Activated CD4-positive, alpha-beta memory T cell treated with anti-CD3 and anti-CD28 coated beads, Interleukin-2, amount 10 ng/mL, durations not matched to agents 7 days and 5 days (primary cell): ENCODE measurements at regions not wholly inside any gene's neighbourhood (a gene's known extent, or its start where the extent isn't known, plus 50 kb on each side); places are given as distances from the start of the nearest gene placed in this dataset.

Experiments used
- CTCF ChIA-PET: fragments of 350-600 bp; sonication (Branson Sonifier 250); formaldehyde crosslinking; loops from one replicate; lab custom pipeline; 2021; ENCODE audit warnings: antibody characterized with exemption, inconsistent platforms; lab: Charles Lee
- POLR2A ChIA-PET: fragments of 350-600 bp; sonication (Branson Sonifier 250); formaldehyde crosslinking; loops from one replicate; lab custom pipeline; 2021; ENCODE audit warnings: antibody characterized with exemption; lab: Charles Lee
- DNase-seq: peaks from one replicate; pipeline ENCODE4 v3.0.0-alpha.2; 2020
- H3K27ac Mint-ChIP-seq: one replicate; pipeline ENCODE4 v1.8.0; 2021; ENCODE audit warnings: mild to moderate bottlenecking, mixed read lengths
- H3K27me3 Mint-ChIP-seq: one replicate; pipeline ENCODE4 v1.8.0; 2021; ENCODE audit warnings: mixed read lengths
- H3K36me3 Mint-ChIP-seq: one replicate; pipeline ENCODE4 v1.8.0; 2021; ENCODE audit warnings: low read depth, mixed read lengths
- H3K4me1 Mint-ChIP-seq: one replicate; pipeline ENCODE4 v1.8.0; 2021; ENCODE audit warnings: mixed read lengths
- H3K4me3 Mint-ChIP-seq: one replicate; pipeline ENCODE4 v1.8.0; 2021; ENCODE audit warnings: mild to moderate bottlenecking, mixed read lengths
- H3K9me3 Mint-ChIP-seq: one replicate; pipeline ENCODE4 v1.8.0; 2021; ENCODE audit warnings: mixed read lengths

GRCh38 chr3:162134571-162134970, 638.0 kb downstream of the OTOL1 start:
- Mint-ChIP-seq H3K27ac (no peak overlapping the region), H3K27me3 (no peaks in the 10 kb centered on the region), H3K9me3 (peaks cover 2% of the 10 kb centered on the region), H3K4me3 (no peak overlapping the region), H3K36me3 (no peaks in the 10 kb centered on the region), H3K4me1 (no peaks in the 10 kb centered on the region)
- ChIA-PET POLR2A (no interaction called here), CTCF (no interaction called here)
- no peak for DNase-seq

- ChIA-PET CTCF (no interaction called here), POLR2A (no interaction called here)
- Mint-ChIP-seq H3K27ac (no peak overlapping the region), H3K4me3 (no peak overlapping the region), H3K4me1 (no peaks in the 10 kb centered on the region), H3K9me3 (peaks cover 2% of the 10 kb centered on the region), H3K27me3 (no peaks in the 10 kb centered on the region), H3K36me3 (no peaks in the 10 kb centered on the region)
- no peak for DNase-seq
These were observed 639.5 kb downstream of the OTOL1 start for GRCh38 chr3:162136136-162136535.

- CTCF ChIA-PET = no interaction called here
- DNase-seq = no peak
These were observed 641.9 kb downstream of the OTOL1 start for GRCh38 chr3:162138509-162138908.

GRCh38 chr3:162139841-162140240, 643.2 kb downstream of the OTOL1 start:
- peaks cover 5% of the 10 kb centered on the region for H3K9me3 Mint-ChIP-seq
- H3K27ac Mint-ChIP-seq = no peak overlapping the region
- no peak overlapping the region for H3K4me3 Mint-ChIP-seq
- H3K27me3 Mint-ChIP-seq = no peaks in the 10 kb centered on the region
- H3K4me1 Mint-ChIP-seq = no peaks in the 10 kb centered on the region
- CTCF ChIA-PET = no interaction called here
- no peak for DNase-seq
- POLR2A ChIA-PET = no interaction called here
- no peaks in the 10 kb centered on the region for H3K36me3 Mint-ChIP-seq

More at GRCh38 chr3:162138509-162138908, 641.9 kb downstream of the OTOL1 start:
- H3K9me3 Mint-ChIP-seq = peaks cover 2% of the 10 kb centered on the region
- no peaks in the 10 kb centered on the region for H3K27me3 Mint-ChIP-seq
- H3K36me3 Mint-ChIP-seq = no peaks in the 10 kb centered on the region
- POLR2A ChIA-PET = no interaction called here
- no peak overlapping the region for H3K4me3 Mint-ChIP-seq
- H3K4me1 Mint-ChIP-seq = no peaks in the 10 kb centered on the region
- no peak overlapping the region for H3K27ac Mint-ChIP-seq

GRCh38 chr3:162141272-162141791, 644.7 kb downstream of the OTOL1 start:
- no peak for DNase-seq
- H3K27me3 Mint-ChIP-seq = no peaks in the 10 kb centered on the region
- H3K9me3 Mint-ChIP-seq = peaks cover 3% of the 10 kb centered on the region
- no peak overlapping the region for H3K4me3 Mint-ChIP-seq
- H3K36me3 Mint-ChIP-seq = no peaks in the 10 kb centered on the region
- POLR2A ChIA-PET = no interaction called here
- H3K27ac Mint-ChIP-seq = no peak overlapping the region
- CTCF ChIA-PET = no interaction called here
- H3K4me1 Mint-ChIP-seq = no peaks in the 10 kb centered on the region

- Mint-ChIP-seq H3K4me3 (no peak overlapping the region), H3K4me1 (no peaks in the 10 kb centered on the region), H3K36me3 (no peaks in the 10 kb centered on the region), H3K27ac (no peak overlapping the region), H3K9me3 (peaks cover 3% of the 10 kb centered on the region), H3K27me3 (no peaks in the 10 kb centered on the region)
- ChIA-PET POLR2A (no interaction called here), CTCF (no interaction called here)
- DNase-seq = no peak
These were observed 645.9 kb downstream of the OTOL1 start for GRCh38 chr3:162142511-162142910.

- ChIA-PET POLR2A (no interaction called here), CTCF (no interaction called here)
- no peaks in the 10 kb centered on the region for H3K36me3 Mint-ChIP-seq
- H3K27me3 Mint-ChIP-seq = no peaks in the 10 kb centered on the region
- H3K9me3 Mint-ChIP-seq = peaks cover 3% of the 10 kb centered on the region
- H3K4me3 Mint-ChIP-seq = no peak overlapping the region
- no peak overlapping the region for H3K27ac Mint-ChIP-seq
- no peak for DNase-seq
- H3K4me1 Mint-ChIP-seq = no peaks in the 10 kb centered on the region
These were observed 646.6 kb downstream of the OTOL1 start for GRCh38 chr3:162143180-162143579.

- no peak overlapping the region for H3K27ac Mint-ChIP-seq
- H3K9me3 Mint-ChIP-seq = peaks cover 3% of the 10 kb centered on the region
- ChIA-PET CTCF (no interaction called here), POLR2A (no interaction called here)
- H3K4me1 Mint-ChIP-seq = no peaks in the 10 kb centered on the region
- H3K27me3 Mint-ChIP-seq = no peaks in the 10 kb centered on the region
- no peaks in the 10 kb centered on the region for H3K36me3 Mint-ChIP-seq
- no peak overlapping the region for H3K4me3 Mint-ChIP-seq
- no peak for DNase-seq
These were observed 651.4 kb downstream of the OTOL1 start for GRCh38 chr3:162147996-162148395.

- POLR2A ChIA-PET = no interaction called here
- CTCF ChIA-PET = no interaction called here
- no peak overlapping the region for H3K4me3 Mint-ChIP-seq
- H3K4me1 Mint-ChIP-seq = no peaks in the 10 kb centered on the region
- DNase-seq = no peak
- no peaks in the 10 kb centered on the region for H3K9me3 Mint-ChIP-seq
- H3K27me3 Mint-ChIP-seq = no peaks in the 10 kb centered on the region
- no peaks in the 10 kb centered on the region for H3K36me3 Mint-ChIP-seq
- no peak overlapping the region for H3K27ac Mint-ChIP-seq
These were observed 654.2 kb downstream of the OTOL1 start for GRCh38 chr3:162150790-162151189.

- no peaks in the 10 kb centered on the region for H3K4me1 Mint-ChIP-seq
- H3K27ac Mint-ChIP-seq = no peak overlapping the region
- no peaks in the 10 kb centered on the region for H3K27me3 Mint-ChIP-seq
- no peaks in the 10 kb centered on the region for H3K36me3 Mint-ChIP-seq
- DNase-seq = no peak
- no peak overlapping the region for H3K4me3 Mint-ChIP-seq
- POLR2A ChIA-PET = no interaction called here
- CTCF ChIA-PET = no interaction called here
- no peaks in the 10 kb centered on the region for H3K9me3 Mint-ChIP-seq
These were observed 656.0 kb downstream of the OTOL1 start for GRCh38 chr3:162152636-162153035.

- ChIA-PET CTCF (no interaction called here), POLR2A (no interaction called here)
- no peak for DNase-seq
- no peaks in the 10 kb centered on the region for H3K36me3 Mint-ChIP-seq
- H3K4me3 Mint-ChIP-seq = no peak overlapping the region
- no peaks in the 10 kb centered on the region for H3K27me3 Mint-ChIP-seq
- H3K4me1 Mint-ChIP-seq = no peaks in the 10 kb centered on the region
- peaks cover 9% of the 10 kb centered on the region for H3K9me3 Mint-ChIP-seq
- no peak overlapping the region for H3K27ac Mint-ChIP-seq
These were observed 665.0 kb downstream of the OTOL1 start for GRCh38 chr3:162161595-162161994.

- CTCF ChIA-PET = no interaction called here
- no peak overlapping the region for H3K4me3 Mint-ChIP-seq
These were observed 668.7 kb downstream of the OTOL1 start for GRCh38 chr3:162165346-162165745.

GRCh38 chr3:162166543-162166942, 669.9 kb downstream of the OTOL1 start:
- no peak overlapping the region for H3K27ac Mint-ChIP-seq
- POLR2A ChIA-PET = no interaction called here
- no peak overlapping the region for H3K4me3 Mint-ChIP-seq
- DNase-seq = no peak
- peaks cover 5% of the 10 kb centered on the region for H3K9me3 Mint-ChIP-seq
- CTCF ChIA-PET = no interaction called here
- H3K4me1 Mint-ChIP-seq = no peaks in the 10 kb centered on the region
- no peaks in the 10 kb centered on the region for H3K36me3 Mint-ChIP-seq
- no peaks in the 10 kb centered on the region for H3K27me3 Mint-ChIP-seq

More at GRCh38 chr3:162165346-162165745, 668.7 kb downstream of the OTOL1 start:
- Mint-ChIP-seq H3K9me3 (peaks cover 5% of the 10 kb centered on the region), H3K27me3 (no peaks in the 10 kb centered on the region), H3K36me3 (no peaks in the 10 kb centered on the region), H3K4me1 (no peaks in the 10 kb centered on the region), H3K27ac (no peak overlapping the region)
- no peak for DNase-seq
- POLR2A ChIA-PET = no interaction called here

GRCh38 chr3:162168715-162169114, 672.1 kb downstream of the OTOL1 start:
- no peak for DNase-seq
- ChIA-PET CTCF (no interaction called here), POLR2A (no interaction called here)
- peaks cover 9% of the 10 kb centered on the region for H3K9me3 Mint-ChIP-seq
- H3K27me3 Mint-ChIP-seq = no peaks in the 10 kb centered on the region
- no peak overlapping the region for H3K27ac Mint-ChIP-seq
- H3K36me3 Mint-ChIP-seq = no peaks in the 10 kb centered on the region
- no peak overlapping the region for H3K4me3 Mint-ChIP-seq
- H3K4me1 Mint-ChIP-seq = no peaks in the 10 kb centered on the region
